ENCODE measurements at regions not wholly inside any gene's neighbourhood (a gene's known extent, or its start where the extent isn't known, plus 50 kb on each side); places are given as distances from the start of the nearest gene placed in this dataset.

DNA sequence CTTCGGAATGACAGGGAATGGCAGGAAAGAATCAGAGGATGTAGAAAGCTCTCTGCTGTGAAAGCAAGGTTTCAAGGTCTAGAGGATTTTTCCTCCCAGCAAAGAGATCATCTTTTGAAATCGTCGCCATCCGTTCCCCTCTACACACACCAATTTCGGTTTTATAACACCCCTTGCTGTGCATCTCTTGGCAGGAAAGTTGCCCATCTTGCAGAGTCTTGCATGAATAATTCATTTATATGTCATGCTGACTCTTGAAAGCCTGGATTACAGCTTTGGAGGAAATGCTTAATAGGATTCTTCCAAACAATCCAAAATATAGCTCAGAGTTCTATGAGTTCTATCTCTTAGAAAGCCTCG, 262.7 kb downstream of the CHL1 start:
- DNase-seq, result no peak

DNA sequence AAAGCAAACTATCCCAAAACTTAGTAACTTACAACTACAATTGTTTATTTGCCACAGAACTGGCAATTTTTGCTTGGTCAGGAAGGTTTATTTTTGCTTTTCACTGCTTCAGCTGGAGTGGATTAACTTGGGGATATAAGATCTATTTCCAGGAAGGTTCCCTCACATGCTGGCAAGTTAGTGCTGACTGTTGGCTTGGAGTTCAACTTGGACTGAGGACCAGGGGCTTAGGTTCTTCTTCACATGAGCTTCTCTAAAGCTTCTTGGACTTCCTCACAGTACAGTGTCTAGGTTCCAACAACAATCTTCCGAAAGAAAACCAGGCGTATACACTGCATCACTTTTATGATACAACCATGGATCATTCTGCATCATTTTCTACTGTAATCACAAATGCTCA, 264.4 kb downstream of the CHL1 start:
- DNase-seq, result no peak

DNA sequence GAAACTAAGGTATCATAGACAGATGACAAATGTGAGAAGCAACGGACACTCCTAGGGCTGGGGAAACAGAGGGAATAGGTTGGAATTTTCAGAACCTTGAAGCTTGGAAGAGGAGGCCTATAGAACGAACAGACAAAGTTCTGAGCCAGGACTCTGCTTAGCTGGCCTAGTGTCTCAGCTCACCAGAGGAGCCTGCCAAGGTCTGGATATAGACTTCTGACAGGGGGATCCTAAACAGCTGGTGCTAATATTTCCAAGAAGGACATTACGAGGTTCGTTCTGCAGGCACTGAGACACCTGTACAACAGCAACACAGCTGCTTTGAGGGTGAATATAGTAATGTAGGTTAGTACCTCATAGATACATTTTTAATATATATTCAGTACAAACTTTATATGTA, 266.3 kb downstream of the CHL1 start:
- no peak for DNase-seq

DNA sequence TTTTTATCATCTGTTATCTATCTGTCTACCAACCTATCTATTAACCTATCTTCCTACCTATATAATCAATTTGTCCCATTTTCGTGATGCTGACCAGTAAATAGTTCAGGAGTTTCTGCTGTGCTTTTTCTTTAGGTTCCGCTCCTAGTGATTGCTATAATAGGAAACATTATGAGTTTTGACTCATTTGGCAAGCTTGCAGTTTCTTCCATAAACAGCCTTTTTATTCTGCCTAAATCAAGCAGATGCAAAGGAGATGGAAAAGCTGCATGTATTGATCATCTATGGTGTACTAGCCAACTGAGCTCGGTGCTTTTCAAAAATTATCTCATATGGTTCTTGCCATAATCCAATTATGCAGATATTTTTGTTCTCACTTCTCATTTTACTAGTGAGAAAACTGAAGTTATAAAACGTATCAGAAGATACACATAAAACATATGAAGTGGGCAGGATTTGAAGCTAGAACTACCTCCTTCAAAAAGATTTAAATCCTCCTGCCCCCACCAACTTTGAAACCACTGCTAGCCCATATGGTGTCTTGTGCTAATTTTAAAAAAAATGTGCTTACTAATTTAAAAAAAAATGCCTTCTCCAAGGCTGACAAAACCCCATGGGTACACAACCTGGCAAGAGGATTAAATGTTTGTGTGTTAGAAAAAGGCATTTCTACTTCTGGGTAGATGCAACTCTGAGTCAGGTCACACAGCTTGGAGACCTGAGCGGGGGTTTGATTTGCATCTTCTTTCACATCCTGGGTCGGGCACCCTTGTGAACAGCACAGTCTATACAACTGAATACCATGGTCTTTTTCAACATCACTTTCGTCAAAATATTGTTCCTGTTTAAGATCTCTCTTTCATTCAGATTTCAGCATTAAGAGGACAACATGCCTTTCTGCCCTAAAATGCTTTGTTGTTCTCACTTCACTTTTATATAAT, 267.0 kb downstream of the CHL1 start:
- no peak for DNase-seq

DNA sequence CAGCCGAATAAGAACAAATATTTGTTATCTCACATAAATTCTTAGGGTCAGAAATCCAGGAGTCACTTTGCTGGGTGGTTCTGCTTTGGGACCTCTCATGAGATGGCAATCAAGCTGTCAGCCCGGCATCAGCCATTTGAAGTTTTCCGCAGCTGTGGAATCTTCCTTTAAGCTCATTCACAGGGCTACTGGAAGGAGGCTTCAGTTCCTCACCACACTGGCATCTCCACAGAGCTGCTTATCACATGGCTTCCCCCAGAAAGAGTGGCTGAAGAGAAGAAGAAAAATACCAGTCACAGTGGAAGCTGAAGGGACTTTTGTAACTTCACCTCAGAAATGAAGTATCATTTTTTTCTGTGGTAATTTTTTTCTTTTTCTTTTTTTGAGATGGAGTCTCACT, 267.7 kb downstream of the CHL1 start:
- DNase-seq, result no peak

DNA sequence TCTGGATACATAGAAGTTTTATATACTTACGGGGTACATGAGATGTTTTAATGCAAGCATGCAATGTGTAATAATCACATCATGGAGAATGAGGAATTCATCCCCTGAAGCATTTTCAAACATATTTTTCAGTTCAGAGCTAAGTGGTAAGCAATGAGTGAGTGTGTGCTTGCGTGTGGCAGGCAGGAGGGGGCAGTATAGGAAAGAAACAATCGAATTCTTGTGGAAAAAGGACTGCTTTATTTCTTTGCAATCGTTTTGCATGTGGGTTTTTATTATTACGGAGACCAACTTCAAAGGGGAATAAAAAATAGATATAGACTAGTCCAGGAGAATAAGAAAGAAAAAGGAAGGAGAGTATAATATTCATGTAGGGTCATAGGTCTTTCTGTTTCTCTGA, 271.6 kb downstream of the CHL1 start:
- DNase-seq, result no peak

DNA sequence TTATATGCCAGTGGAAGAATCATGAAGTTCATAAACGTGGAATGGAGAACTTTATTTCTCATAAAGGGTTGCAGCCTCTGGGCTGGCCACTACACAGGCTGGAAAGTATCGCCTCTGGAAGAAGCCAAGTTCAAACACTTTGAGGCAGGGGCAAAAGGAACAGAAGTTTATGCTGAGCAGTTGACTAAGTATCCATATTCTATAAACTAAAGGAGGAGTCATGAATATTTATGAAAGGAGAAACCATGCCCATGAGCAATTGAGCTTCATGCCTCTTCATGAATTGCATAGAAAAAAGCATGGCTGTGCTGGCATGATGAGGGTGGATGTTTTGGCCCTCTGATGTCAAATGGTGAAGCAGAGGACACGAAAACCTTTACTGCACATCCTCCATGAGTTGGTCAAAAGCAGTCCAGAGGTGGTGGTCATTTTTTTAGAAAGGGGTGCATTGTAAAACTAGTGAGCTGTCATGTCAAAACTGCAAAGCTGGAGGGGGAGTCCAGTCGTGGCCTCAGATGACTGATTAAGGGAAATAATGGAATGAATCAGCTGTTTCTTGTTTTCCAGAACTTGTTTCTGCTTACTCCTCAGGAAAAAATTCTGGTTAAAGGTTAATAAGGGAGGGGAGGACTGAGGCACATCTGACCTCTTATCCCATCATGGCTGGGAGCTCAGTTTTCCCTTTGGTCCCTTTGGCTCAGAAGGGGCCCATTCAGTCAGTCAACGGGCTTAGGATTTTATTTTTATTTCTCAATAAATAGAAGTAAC, 276.7 kb downstream of the CHL1 start:
- no peak for DNase-seq

DNA sequence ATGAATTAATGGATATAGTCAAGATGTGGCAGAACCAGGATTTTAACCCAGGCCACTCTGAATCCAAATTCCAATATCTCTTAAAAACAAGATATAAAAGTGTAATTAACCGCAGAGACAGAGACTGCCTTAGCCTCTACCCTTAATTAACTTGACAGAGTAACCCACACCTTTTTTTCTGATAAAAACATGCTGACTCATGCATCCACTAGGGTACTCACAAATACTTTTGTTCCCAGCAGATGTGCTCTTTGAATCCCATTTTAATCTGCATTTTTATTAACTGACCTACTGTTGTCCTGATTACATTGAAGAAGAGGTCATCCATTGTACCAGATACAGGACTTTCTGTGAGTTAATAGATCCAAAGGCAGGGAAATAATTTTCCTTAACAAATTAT, 278.3 kb downstream of the CHL1 start:
- DNase-seq, result no peak

DNA sequence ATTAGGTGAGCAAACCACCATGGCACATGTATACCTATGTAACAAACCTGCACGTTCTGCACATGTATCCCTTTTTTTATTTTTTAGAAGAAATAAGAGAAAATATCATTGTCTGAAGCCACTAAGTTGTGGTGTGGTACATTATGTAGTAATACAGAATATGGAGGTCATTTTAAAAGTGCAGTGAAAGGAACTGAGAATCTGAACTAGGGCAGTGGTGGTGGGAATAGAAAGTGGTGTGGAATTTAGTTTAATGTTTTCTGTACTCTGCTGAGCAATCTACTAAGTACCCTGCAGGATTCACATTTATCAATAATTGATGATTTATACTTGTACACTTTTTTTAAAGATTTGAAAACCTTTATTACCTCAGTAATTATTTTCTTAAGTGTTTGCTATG, 283.5 kb downstream of the CHL1 start:
- DNase-seq, result no peak

DNA sequence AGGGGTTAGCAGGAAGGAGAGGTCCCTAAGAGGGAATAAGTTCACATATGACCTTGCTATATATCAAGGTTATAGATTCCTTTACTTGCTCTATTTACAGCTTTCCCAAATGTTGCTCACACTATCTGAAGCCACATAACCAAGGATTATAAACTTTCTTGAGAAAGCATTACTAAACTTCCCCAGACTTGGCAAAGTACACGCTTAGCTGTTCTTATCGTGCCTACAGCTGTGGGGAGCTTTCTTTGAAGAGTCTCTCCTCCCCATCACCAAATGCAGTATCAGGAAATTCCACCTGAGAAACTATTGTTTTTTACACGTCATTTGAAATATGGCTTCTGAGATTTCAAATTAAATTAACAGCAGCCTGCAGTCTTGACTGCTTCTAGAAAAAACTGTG, 284.5 kb downstream of the CHL1 start:
- no peak for DNase-seq

DNA sequence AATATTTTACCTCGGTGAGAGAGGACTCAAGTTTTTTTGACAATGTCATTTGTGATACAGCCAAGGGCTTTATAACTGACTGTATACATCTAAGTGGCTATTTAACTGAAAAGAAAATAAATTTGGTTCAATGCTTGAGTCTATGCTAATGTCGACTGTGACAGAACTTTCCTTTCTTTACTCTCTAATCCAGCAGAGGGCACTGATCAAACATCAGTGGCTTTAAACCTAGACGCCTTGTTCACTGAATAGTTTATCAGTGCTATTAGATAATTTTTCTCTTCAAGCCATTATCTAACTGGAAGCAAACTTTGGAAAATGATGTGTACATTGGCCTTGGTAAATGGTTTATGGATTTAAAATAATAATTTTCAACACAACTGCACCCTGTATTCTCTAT, 285.1 kb downstream of the CHL1 start:
- no peak for DNase-seq

DNA sequence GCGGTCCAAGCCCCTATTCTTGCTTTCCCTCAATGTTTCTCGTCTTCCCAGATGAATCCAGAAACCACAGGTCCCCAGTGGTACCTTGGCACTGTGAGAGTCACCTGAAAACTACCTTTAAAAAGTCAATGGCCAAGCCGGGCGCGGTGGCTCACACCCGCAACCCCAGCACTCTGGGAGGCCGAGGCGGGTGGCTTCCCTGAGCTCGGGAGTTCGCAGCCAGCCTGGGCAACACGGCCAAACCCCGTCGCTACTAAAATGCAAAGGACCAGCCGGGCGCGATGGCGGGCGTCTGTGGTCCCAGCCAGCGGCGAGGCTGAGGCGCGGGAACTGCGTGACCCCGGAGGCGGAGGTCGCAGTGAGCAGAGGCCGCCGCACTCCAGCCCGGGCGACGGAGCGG, 285.9 kb downstream of the CHL1 start:
- no peak for DNase-seq

DNA sequence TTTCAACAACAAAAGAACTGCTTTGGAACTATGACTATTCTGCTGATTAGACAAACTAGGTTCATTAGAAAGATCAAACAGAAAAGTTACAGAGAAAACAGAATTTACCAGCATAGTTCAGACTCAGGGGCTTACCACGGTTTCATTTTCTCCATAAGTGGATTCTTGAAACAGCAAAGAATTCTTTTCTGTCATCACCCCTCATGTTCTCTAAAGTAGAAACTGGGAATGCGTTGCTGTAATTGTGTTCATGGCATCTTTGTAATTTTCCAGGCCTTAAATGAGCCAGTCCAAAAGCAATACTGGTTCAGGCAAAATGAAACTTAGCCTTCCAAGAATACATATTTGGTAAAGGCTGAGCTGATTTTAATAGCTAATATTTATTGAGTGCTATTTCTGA, 287.8 kb downstream of the CHL1 start:
- DNase-seq, result no peak

DNA sequence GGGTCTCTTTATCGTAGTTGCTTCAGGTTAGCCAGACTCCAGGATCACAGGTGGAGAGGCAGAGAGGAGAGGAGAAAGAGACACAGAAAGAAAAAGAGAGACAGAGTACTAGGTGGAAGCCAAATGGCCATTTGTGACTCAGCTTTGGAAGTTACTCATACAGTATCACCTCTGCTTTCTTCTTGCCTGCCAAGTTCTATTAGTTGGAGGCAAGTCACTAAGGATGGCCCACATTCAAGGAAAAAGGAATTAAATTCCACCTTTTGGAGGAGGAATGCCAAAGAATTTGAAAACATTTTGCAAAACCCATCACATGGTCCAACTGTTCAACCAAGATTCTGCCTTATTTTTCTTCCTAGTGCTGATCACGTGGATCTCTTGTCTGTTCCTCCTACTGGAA, 291.1 kb downstream of the CHL1 start:
- DNase-seq, result no peak

DNA sequence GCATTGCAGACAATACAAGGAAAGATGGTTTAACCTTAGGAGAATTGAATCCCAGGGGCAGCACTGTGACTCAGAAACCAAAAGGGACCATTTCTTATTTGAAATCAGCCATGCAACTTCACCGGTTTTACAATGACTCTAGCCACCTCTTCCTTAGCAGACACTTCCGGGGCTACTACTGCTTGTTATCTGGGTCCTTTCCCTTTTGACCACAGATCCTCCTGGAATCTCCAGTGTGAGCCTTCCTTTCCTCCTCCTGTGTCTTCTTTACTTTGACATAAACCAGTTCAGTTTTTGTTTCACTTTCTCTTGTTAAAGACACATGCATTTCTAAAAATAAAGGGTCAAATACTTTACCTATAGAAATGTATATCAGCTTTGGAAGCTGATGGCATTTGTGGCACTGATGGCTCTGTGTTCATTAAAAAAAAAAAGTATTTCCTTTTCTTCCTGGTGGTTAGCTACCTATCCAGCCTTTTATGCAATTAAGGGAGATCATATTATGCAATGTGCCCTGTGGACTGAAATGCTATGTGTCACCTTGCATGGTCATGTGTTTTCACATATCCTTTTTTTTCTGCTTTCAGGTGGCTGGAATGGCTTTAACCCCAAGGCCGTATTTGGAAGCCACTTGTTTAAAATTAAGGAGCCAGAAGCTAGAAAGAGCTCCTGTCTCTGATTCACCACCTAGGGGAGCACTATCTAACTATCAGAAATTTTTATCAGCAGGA, 296.2 kb downstream of the CHL1 start:
- DNase-seq, result no peak

DNA sequence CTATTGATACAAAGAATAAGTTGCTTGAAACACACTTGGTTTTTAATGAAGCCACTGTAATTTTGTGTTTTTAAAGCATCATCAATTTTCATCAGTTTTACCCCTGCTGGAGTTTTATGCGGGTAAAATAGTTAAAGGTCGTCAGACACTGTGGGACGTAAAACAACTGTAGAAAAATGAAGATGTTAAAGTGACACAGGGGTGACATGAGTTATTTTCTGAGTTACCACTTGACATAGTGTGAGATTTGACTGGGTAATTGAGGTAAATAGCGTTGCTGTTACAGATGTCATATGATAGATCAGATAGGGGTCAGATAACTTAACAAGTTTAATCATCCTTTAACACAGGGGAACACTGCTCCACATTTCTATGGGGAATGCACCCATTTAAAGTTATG, 297.6 kb downstream of the CHL1 start:
- no peak for DNase-seq

DNA sequence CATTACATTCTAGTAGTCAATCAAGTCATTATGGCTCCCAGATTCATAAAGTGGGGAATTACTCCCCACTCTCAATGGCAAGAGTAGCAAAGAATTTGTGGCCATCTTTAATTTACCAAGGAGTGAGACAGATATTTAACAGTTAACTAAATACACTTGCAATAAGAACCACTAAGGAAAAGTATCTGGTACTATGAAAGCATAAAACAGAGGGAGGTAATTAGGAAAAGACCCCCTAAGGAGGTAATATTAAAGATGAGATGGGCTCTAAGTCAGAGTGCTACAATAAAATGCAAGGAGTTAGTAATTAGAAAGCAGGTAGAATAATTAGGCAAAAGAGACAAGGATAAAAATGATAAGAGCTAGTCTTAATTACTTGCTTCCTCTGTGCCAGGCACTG, 301.9 kb downstream of the CHL1 start:
- no peak for DNase-seq

DNA sequence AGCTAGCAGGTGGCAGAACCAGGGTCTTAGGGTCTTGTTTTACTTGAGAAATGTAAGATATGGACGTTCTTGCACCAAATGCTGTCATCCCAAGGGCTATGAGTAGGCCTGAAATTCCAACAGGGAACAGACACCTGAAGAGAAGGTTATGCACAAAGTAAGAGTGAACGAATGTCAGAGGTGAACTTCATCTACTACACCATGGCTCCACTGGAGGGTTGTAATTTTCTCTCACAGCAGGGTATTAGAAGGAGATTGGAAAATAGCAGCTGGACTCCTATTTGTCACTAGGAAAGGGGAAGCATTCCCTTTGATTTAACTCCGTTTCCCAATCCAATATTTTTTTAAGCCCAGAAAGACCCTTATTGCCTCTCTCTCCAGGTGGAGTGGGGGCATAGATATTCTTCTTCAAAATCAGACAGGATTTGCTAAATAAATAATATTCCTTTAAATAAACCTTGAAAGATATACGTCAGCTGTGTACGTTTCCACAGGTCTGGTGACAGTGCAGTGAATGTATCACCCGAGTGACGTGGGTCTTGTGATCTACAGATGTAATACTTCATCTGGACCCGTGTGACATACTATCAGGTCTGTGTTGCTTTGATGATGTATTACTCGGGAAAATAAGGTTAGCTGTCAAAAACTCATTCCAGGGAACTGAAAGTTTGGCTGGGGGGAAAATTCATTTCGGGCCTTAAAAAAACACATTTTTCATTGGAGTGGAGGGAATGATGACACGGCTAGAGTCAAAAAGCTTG, 302.6 kb downstream of the CHL1 start:
- no peak for DNase-seq

DNA sequence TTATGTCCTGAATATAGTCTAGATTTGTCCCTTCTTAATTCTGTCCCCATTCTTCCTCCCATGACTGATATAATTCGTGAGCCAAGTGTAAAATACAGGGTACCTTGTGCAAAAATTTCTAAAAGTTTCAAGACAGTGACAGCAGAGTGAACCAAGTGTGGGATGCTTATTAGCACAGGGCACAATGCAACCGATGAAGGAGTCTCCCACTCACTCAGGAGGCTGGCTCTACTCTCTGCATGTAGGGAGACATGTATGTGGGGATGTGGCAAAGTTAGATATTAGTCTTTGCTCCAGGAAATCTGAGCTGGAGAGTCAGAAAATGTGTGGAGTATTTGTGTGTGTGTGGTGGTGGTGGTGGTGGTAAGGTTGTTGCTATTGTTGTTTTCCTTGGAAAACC, 305.9 kb downstream of the CHL1 start:
- no peak for DNase-seq

DNA sequence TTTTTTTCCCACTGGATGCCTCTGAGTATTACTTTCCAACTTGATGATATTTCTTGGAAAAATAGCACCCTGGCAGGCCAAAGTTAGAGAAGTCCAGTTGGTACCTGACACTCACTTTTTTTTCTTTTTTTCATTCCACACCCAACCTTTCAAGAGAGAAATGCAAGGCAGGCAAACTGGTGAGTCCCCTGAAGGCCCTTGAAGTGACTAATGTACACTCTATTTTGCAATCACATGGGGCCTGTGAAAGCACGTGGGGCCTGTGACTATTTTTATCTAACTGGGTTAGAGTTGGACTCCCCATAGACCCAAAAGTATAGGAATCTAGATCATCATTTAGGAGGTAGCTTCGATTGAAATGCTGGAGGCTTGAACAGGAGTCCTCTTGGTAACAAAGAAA, 316.7 kb downstream of the CHL1 start:
- no peak for DNase-seq

DNA sequence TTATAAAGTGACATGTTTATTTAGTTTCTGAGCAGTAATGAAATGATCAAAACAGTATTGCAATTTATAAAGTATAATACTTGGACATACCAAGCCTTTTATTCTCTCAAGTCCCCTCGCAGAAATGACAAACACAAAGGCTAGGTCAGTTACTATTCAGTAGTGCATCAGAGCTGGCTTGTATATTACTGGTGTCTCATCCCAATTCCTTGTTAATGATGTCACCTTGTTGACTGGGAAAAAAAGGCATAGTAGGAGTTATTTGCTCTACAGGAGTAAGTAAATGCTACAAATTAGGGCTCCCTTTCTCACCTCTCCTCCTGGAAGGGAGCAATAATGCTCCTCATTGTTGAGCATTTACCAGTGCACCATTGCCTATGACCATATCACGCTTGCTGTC, 317.6 kb downstream of the CHL1 start:
- no peak for DNase-seq

DNA sequence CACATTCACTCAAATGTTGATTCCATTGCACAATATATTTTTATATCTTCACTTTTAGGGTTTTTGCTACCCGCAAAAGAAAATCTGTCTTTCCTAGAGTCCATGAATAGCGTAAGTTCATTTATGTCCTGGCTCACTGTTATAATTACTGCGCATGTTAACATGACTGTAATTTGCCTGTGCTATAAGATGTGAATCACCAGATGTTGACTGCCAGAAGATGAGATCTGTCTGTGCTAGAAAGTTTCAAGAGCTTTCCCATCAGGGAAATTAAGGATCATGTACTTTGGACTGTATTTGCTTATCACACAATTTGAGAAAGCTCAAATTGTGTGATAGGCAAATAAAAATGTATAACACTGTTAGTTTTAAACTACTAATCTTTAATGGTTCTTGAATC, 322.5 kb downstream of the CHL1 start:
- DNase-seq, result no peak

DNA sequence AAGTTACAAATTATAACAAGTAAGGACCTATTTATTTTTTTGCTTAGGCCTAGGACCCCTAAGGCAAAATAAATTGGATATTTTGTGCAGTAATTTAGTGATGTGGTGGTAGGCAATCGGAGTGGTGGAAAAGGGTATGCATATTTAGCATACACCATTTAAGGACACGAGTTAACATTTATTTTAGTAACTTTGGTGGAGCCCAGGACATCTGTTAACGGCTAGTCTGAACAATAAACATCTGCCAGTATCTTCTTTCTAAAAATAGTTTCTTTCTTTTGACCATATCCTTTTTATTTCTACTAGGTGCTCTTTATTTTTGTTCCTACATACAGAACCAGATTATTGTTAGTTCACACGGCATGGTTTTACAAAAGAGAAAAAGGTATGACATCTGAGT, 326.3 kb downstream of the CHL1 start:
- DNase-seq, result no peak

All from inflammatory macrophage (primary cell).